HCT116 (cell line): ENCODE measurements at regions not wholly inside any gene's neighbourhood (a gene's known extent, or its start where the extent isn't known, plus 50 kb on each side); places are given as distances from the start of the nearest gene placed in this dataset.
A peak's percentile ranks its signal among the peaks of the same experiment; 100 is the strongest.

Experiments used
- ATAC-seq: fragments of 200-7000 bp; cut with Tn5 transposase; 2 replicates; pipeline ENCODE4 v1.9.1; 2020; ENCODE audit warnings: mild to moderate bottlenecking, moderate library complexity
- BruUV-seq: library from RNA; stranded (reverse); fragments of 400-500 nt; replicated peaks from 2 replicates; lab custom pipeline; 2021; lab: Mats Ljungman, UMichigan
- CTCF ChIA-PET: fragments of 300-600 bp; sonication (Branson Sonifier 250); formaldehyde crosslinking; loops from one replicate; lab custom pipeline; 2021; ENCODE audit warnings: antibody characterized with exemption; lab: Charles Lee
- POLR2A ChIA-PET: fragments of 300-600, 350-600 bp; sonication (Branson Sonifier 250); formaldehyde crosslinking; loops from one replicate; lab custom pipeline; 2021; ENCODE audit warnings: antibody characterized with exemption; lab: Charles Lee
- RAD21 ChIA-PET, 2 experiments: fragments of 300-600 bp; sonication (Branson Sonifier 250); formaldehyde crosslinking; loops; one replicate each; lab custom pipeline; 2023; ENCODE audit warnings: low total read pairs in 2 of 2; ENCODE audit not compliant: uncharacterized antibody in 2 of 2, unreplicated experiment in 2 of 2, low non-redundant PET in 1 of 2; lab: Charles Lee
- DNase-seq: peaks from one replicate; pipeline ENCODE4 v3.0.0-alpha.2; 2010; ENCODE audit warnings: low read depth, low spot score
- H2AFZ ChIP-seq: fragments of 200-600 bp; shearing (Covaris generic), sonication (generic); 2 replicates; pipeline ENCODE4 v1.6.1; 2017; ENCODE audit warnings: low read depth, mixed run types, mixed read lengths, antibody characterized with exemption, low read length; ENCODE audit not compliant: poor library complexity, severe bottlenecking
- H3K27ac ChIP-seq: 2 replicates; pipeline ENCODE4 v1.5.1; 2012; ENCODE audit warnings: low read depth, low read length
- H3K27me3 ChIP-seq: fragments of 200-600 bp; sonication (generic); 2 replicates; pipeline ENCODE4 v1.6.1; 2016; ENCODE audit warnings: mixed run types, low read length, mixed read lengths; ENCODE audit not compliant: insufficient read depth
- H3K36me3 ChIP-seq, 2 experiments: fragments of 200-500 bp in 1 of 2; fragments of 200-600 bp in 1 of 2; sonication (Bioruptor generic) in 1 of 2; sonication (generic) in 1 of 2; 2 replicates each; pipeline versions ENCODE4 v1.5.1 to v1.6.1; 2014 to 2016; ENCODE audit warnings: low read length in 2 of 2, inconsistent platforms in 1 of 2, mixed read lengths in 1 of 2, mixed run types in 1 of 2; ENCODE audit not compliant: insufficient read depth in 2 of 2, control insufficient read depth in 1 of 2
- H3K4me1 ChIP-seq, 2 experiments: fragments of 200-600 bp in 1 of 2; sonication (generic) in 1 of 2; 2 replicates each; pipeline versions ENCODE4 v1.5.1 to v1.6.1; 2012 to 2017; ENCODE audit warnings: low read length in 2 of 2, inconsistent platforms in 1 of 2, mild to moderate bottlenecking in 1 of 2, mixed read lengths in 1 of 2, mixed run types in 1 of 2, moderate library complexity in 1 of 2; ENCODE audit not compliant: insufficient read depth in 2 of 2, control insufficient read depth in 1 of 2
- H3K4me2 ChIP-seq: fragments of 200-600 bp; sonication (generic); 2 replicates; pipeline ENCODE4 v1.6.1; 2017; ENCODE audit warnings: mixed run types, low read length, mixed read lengths
- H3K4me3 ChIP-seq, 2 experiments: fragments of 200-600 bp in 1 of 2; sonication (generic) in 1 of 2; replicated peaks in 1 of 2; 2 replicates each; pipeline ENCODE4 v1.5.1; 2011 to 2016; ENCODE audit warnings: low read length in 2 of 2, control low read depth in 1 of 2, low read depth in 1 of 2, mild to moderate bottlenecking in 1 of 2, mixed read lengths in 1 of 2, mixed run types in 1 of 2
- H3K79me2 ChIP-seq: fragments of 200-600 bp; sonication (generic); 2 replicates; pipeline ENCODE4 v1.6.1; 2017; ENCODE audit warnings: mild to moderate bottlenecking, mixed run types, low read length, moderate library complexity, mixed read lengths; ENCODE audit not compliant: insufficient read depth
- H3K9ac ChIP-seq: fragments of 200-600 bp; sonication (generic); 2 replicates; pipeline ENCODE4 v1.6.1; 2016; ENCODE audit warnings: low read length, mixed read lengths
- H3K9me2 ChIP-seq: fragments of 200-600 bp; sonication (generic), shearing (Covaris generic); 2 replicates; pipeline ENCODE4 v1.6.1; 2017; ENCODE audit warnings: mixed run types, mild to moderate bottlenecking, moderate library complexity; ENCODE audit not compliant: insufficient read depth
- H3K9me3 ChIP-seq, 2 experiments: fragments of 200-500 bp in 1 of 2; fragments of 200-600 bp in 1 of 2; sonication (Bioruptor generic) in 1 of 2; sonication (generic) in 1 of 2; 2 replicates each; pipeline ENCODE4 v1.6.1; 2014 to 2017; ENCODE audit warnings: low read length in 2 of 2, mixed read lengths in 2 of 2, inconsistent platforms in 1 of 2, low read depth in 1 of 2, mild to moderate bottlenecking in 1 of 2, mixed run types in 1 of 2, moderate library complexity in 1 of 2; ENCODE audit not compliant: control insufficient read depth in 1 of 2, insufficient read depth in 1 of 2
- H4K20me1 ChIP-seq: fragments of 200-600 bp; sonication (generic), shearing (Covaris generic); 2 replicates; pipeline ENCODE4 v1.6.1; 2017; ENCODE audit warnings: mixed run types, mild to moderate bottlenecking, moderate library complexity; ENCODE audit not compliant: insufficient read depth
- EGR1 ChIP-seq: IDR thresholded peaks from 2 replicates; pipeline ENCODE4 v1.6.1; 2012; ENCODE audit warnings: low read depth
- ELF1 ChIP-seq: IDR thresholded peaks from 2 replicates; pipeline ENCODE4 v1.6.1; 2012; ENCODE audit warnings: low read depth, borderline replicate concordance
- EZH2 ChIP-seq: fragments of 200-600 bp; sonication (generic); IDR thresholded peaks from 2 replicates; pipeline ENCODE4 v1.6.1; 2017; ENCODE audit warnings: antibody characterized with exemption, mixed run types
- EZH2phosphoT487 ChIP-seq: fragments of 200-600 bp; IDR thresholded peaks from 2 replicates; pipeline ENCODE4 v1.6.1; 2018; ENCODE audit warnings: antibody characterized with exemption, borderline replicate concordance
- FOSL1 ChIP-seq: IDR thresholded peaks from 2 replicates; pipeline ENCODE4 v1.6.1; 2012; ENCODE audit warnings: low read depth
- MAX ChIP-seq: IDR thresholded peaks from 2 replicates; pipeline ENCODE4 v1.6.1; 2012
- POLR2A ChIP-seq: IDR thresholded peaks from 2 replicates; pipeline ENCODE4 v1.7.0; 2011; ENCODE audit warnings: borderline replicate concordance; ENCODE audit not compliant: insufficient read depth, insufficient read length; ENCODE audit errors: extremely low read depth
- REST ChIP-seq: IDR thresholded peaks from 2 replicates; pipeline ENCODE4 v1.6.1; 2012; ENCODE audit warnings: low read depth
- TCF7L2 ChIP-seq: IDR thresholded peaks from 2 replicates; pipeline ENCODE4 v1.7.0; 2011; ENCODE audit warnings: borderline replicate concordance, inconsistent platforms; ENCODE audit not compliant: insufficient read depth, insufficient read length; ENCODE audit errors: extremely low read depth
- ZFX ChIP-seq: fragments of 450-650 bp; IDR thresholded peaks from 2 replicates; pipeline ENCODE4 v1.6.1; 2017
- intact Hi-C: fragments of 100-400 bp; cut with micrococcal nuclease; formaldehyde crosslinking; loops from 2 replicates; pipeline ENCODE4 v1.10.0; 2022

- RAD21 ChIA-PET: no interaction called here
- peak; percentile 77 for ATAC-seq
- Histone ChIP-seq H3K27me3 (no peaks in the 10 kb centered on the region), H3K79me2 (no peaks in the 10 kb centered on the region), H3K4me1 (no peaks in the 10 kb centered on the region), H3K9ac (no peak overlapping the region), H3K9me2 (no peaks in the 10 kb centered on the region), H4K20me1 (no peaks in the 10 kb centered on the region), H3K4me2 (no peak overlapping the region), H3K4me3 (no peak overlapping the region), H3K27ac (no peak overlapping the region), H3K9me3 (no peaks in the 10 kb centered on the region), H3K36me3 (no peaks in the 10 kb centered on the region), H2AFZ (no peak overlapping the region)
- intact Hi-C loops: no loop called here
- CTCF ChIA-PET: no interaction called here
- BruUV-seq: no TSS peak
- POLR2A ChIA-PET: no interaction called here
- TF ChIP-seq FOSL1 (no peak), ELF1 (no peak), TCF7L2 (no peak), EZH2phosphoT487 (no peak), POLR2A (no peak), MAX (no peak), REST (no peak), ZFX (no peak), EGR1 (no peak), EZH2 (no peak)
- no peak for DNase-seq
Measured at GRCh38 chr5:14061106-14061505, 82.0 kb upstream of the TRIO start.
